GM04503 (cell line): ENCODE measurements at regions not wholly inside any gene's neighbourhood (a gene's known extent, or its start where the extent isn't known, plus 50 kb on each side); places are given as distances from the start of the nearest gene placed in this dataset.
"Not testable (repeated sequence)": the region's sequence is repeated elsewhere in the genome, so short reads cannot be mapped to it uniquely, and the experiment has no call there.

Experiments
- DNase-seq: peaks from one replicate; pipeline ENCODE4 v3.0.0-alpha.2; 2012; ENCODE audit warnings: low read depth

- DNase-seq = no peak
These were observed 74.6 kb upstream of the SHOX start for GRCh38 chrX:555725-556666.

DNA sequence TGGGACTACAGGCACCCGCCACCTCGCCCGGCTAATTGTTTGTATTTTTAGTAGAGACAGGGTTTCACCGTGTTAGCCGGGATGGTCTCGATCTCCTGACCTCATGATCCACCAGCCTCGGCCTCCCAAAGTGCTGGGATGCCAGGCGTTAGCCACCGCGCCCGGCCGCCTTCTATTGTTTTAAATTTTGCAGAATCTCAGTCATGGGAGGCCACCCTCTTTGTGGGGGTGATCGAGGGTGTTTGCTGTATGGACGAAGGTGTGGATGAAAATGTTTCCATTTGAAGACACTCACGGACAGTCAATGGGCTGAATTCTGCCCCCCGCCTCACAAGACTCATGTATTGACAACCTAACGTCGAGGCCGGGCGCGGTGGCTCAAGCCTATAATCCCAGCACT lies 73.0 kb upstream of the SHOX start:
- not testable (repeated sequence) for DNase-seq

DNA sequence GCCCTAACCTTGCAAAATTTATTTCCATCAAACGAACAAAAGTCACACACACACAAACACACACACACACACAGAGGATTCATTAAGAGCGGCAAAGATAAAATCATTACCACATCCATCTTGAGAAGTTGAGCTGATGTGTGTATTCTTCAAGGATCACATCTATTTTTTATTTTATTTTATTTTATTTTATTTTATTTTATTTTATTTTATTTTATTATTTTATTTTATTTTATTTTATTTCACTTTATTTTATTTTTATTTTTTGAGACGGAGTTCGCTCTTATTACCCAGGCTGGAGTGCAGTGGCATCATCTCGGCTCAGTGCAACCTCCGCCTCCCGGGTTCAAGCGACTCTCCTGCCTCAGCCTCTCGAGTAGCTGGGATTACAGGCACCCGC lies 71.3 kb upstream of the SHOX start:
- DNase-seq = not testable (repeated sequence)

DNA sequence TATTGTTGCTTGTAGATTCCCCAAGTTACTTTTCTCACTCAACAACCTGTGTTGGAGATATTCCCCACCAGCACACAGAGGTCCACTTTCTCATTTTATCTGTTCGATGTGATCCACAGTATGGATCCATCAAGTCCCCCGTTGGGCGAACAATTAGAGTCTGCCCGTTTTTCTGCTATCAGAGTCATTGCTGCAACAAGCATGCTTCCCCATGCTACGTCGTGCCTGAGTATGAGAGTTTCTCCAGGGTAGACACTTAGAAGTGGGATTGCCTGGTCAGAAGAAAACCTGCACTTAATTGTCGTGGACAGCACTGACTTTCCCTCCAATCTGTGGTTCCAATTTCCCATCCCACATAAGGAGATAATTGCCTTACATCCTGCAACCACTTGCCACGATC lies 62.7 kb upstream of the SHOX start:
- no peak for DNase-seq

DNA sequence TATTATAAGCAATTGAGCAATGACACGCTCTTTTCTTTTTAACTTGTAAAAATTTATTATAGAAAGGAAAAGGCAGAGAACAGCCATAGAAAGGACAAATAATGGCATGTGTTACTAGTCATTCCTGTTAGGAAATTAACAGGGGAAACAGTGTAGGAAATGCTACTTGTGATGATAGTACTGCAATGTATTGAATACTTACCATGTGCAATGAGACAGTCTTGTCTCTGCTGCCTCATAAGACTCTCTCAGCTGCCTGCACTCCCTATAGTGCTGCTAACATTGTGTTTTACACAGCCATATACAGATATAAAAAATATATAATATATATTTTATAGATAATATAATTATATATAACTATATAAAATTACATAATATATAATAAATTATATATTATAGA lies 62.3 kb upstream of the SHOX start:
- DNase-seq = no peak

GRCh38 chrX:572538-573124 lies 58.0 kb upstream of the SHOX start:
- no peak for DNase-seq

- no peak for DNase-seq
These were observed 56.3 kb upstream of the SHOX start for GRCh38 chrX:574251-574650.

DNA sequence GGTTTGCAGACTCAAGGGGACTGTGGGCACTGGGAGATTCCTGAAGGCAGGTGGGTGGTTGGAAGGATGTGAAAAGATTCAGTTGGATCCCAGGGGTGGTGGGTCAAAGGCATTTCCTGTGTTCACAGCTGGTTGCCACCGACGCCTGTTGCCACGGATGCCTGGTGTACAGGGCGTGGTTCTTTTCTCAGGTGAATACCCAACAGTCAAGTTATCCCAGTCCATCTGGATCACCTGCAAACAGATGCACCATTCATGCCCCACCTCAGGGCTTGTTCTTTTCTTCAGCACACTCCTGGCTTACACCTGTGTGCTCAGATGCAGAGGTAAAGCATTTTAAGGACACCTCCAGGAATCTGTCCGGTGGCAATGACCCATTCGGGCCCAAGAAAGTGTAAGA lies 55.8 kb upstream of the SHOX start:
- no peak for DNase-seq

DNA sequence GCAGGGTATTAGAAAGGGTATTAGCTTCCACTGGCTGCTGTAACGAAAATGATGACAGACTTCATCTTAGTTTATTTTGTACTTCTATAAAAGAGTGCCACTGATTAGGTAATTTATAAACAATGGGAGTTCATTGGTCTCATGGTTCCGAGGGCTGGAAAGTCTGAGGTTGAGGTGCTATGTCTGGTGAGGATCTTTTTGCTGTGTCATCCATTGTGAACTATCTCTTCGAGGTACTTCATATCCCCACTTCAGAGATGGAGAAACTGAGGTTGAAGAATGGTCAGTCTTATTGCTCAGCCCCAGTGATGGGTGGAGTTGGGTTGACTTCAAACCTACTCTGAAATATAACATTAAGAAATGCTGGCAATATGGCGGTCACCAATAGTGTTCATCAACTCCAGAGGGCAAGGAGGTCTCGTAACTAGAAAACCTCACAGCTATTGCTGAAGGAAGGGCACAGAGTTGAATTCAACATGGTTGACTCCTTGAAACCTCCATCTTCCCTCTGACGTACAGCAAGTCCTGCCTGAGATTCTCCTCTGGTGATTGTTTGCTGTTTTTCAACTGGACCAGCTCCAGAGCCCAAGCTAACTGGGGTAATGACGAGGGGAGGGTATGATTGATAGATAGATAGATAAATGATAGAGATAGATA lies 53.6 kb upstream of the SHOX start:
- no peak for DNase-seq

DNA sequence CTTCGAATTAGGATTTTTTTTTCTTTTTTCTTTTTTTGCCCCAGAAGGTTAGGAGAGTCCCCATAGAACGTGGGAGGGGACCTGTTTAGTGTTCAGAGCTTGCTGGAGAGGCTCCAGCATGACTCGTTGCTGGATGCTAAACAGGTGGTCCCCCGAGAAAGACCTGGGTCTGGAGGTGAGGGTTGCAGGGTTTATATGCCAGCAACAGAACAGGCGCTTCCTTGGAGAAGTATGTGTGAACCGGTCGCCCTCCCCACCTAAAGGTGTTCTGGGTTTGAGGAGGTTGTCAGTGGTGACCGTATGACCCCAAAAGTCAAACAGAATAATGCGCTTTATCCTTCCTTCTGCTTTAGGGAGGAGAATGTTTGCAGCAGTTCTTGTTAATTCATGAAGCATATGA lies 52.1 kb upstream of the SHOX start:
- DNase-seq = no peak

- no peak for DNase-seq
These were observed 50.6 kb upstream of the SHOX start for GRCh38 chrX:580030-580429.
